NT2/D1 (cell line): ENCODE measurements at regions not wholly inside any gene's neighbourhood (a gene's known extent, or its start where the extent isn't known, plus 50 kb on each side); places are given as distances from the start of the nearest gene placed in this dataset.

Experiments used
- SUZ12 ChIP-seq: IDR thresholded peaks from 2 replicates; pipeline ENCODE4 v1.6.1; 2011; ENCODE audit not compliant: insufficient read length, insufficient read depth; ENCODE audit errors: extremely low read depth
- YY1 ChIP-seq: IDR thresholded peaks from 2 replicates; pipeline ENCODE4 v1.6.1; 2011; ENCODE audit not compliant: insufficient read length, insufficient read depth

DNA sequence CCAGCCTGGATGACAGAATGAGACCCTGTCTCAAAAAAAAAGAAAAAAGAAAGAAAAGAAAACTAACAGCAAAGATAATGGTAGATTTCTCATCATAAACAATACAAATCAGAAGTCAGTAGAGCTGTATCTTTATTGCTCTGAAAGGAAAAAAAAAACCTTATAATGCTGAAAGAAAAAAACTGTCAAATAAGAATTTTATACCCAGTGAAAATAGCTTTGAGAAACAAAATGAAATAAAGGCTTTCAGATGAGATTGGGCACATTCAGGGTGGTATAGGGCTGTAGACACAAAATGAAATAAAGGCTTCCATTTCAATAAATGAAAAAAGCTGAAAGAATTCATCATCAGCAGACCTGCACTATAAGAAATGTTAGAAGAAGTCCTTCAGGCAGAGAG, 105.0 kb upstream of the FOXN3 start:
- TF ChIP-seq YY1 (no peak), SUZ12 (no peak)
